ENCODE measurements at regions not wholly inside any gene's neighbourhood (a gene's known extent, or its start where the extent isn't known, plus 50 kb on each side); places are given as distances from the start of the nearest gene placed in this dataset.

DNA sequence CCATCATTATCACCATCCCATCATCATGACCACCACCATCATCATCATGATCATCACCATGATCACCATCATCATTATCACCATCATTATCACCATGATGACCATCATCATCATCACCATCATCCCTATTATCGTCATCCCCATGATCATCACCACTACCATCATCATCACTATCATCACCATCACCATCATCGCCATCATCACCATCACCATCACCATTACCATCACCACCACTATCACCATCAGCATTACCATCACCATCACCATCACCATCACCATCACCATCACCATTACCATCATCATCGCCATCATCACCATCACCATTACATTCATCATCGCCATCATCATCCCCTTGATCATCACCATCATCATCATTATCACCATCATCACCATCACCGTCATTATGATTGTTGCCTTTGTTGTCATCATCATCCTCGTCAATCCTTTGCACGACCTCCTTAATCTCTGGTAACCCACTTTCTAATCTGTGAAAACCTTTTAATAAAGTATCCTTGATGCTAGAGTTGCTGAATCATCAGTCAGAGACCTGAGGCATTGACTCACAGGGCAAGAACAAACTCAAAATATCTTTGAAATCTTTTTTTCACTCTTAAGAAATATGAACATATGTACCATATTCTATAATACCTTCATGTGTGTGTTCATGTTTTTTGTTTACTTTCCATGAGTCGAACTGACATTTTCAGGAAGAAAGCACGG is 116.3 kb upstream of the FOXF1 start:
- H3K36me3 ChIP-seq (ENCODE audit: control insufficient read depth in 1 of 2, insufficient read depth in 2 of 2, low read length in 2 of 2), result no peaks in the 10 kb centered on the region
- CTCF ChIA-PET, result no interaction called here
- POLR2A ChIA-PET, result no interaction called here
- H4K20me1 ChIP-seq (ENCODE audit: insufficient read depth), result no peaks in the 10 kb centered on the region
- H3K4me2 ChIP-seq (ENCODE audit: low read length), result no peak overlapping the region
- no peak for ATAC-seq
- intact Hi-C loops (cut with micrococcal nuclease), result no loop called here
- H3K79me2 ChIP-seq (ENCODE audit: insufficient read depth, low read length), result no peaks in the 10 kb centered on the region
- no peak overlapping the region for H3K4me3 ChIP-seq (replicated peaks in 1 of 2; ENCODE audit: low read depth in 1 of 2, low read length in 2 of 2)
- H3K9me2 ChIP-seq (ENCODE audit: insufficient read depth), result no peaks in the 10 kb centered on the region
- no peak overlapping the region for H2AFZ ChIP-seq (ENCODE audit: low read depth, low read length, poor library complexity, severe bottlenecking)
- no TSS peak for BruUV-seq (replicated peaks)
- RAD21 ChIA-PET (ENCODE audit: low non-redundant PET in 1 of 2, low total read pairs in 2 of 2, uncharacterized antibody in 2 of 2, unreplicated experiment in 2 of 2), result no interaction called here
- H3K9me3 ChIP-seq (ENCODE audit: control insufficient read depth in 1 of 2, insufficient read depth in 1 of 2, low read depth in 1 of 2, low read length in 2 of 2), result no peaks in the 10 kb centered on the region
- H3K9ac ChIP-seq (ENCODE audit: low read length), result no peak overlapping the region
- no peak for DNase-seq (ENCODE audit: low read depth, low spot score)
- no peak overlapping the region for H3K27ac ChIP-seq (ENCODE audit: low read depth, low read length)
- H3K4me1 ChIP-seq (ENCODE audit: control insufficient read depth in 1 of 2, insufficient read depth in 2 of 2, low read length in 2 of 2), result peaks cover 4 to 43% of the 10 kb centered on the region in 2 experiments
- H3K27me3 ChIP-seq (ENCODE audit: insufficient read depth, low read length), result no peaks in the 10 kb centered on the region
- TF ChIP-seq TCF7L2 (IDR thresholded peaks at IDR 0.05; ENCODE audit: borderline replicate concordance, extremely low read depth, insufficient read depth, insufficient read length) (no peak), SIN3A (IDR thresholded peaks at IDR 0.05; ENCODE audit: low read depth) (no peak), MAX (IDR thresholded peaks at IDR 0.05) (no peak), ATF3 (IDR thresholded peaks at IDR 0.05) (no peak), FOSL1 (IDR thresholded peaks at IDR 0.05; ENCODE audit: low read depth) (no peak), ZNF274 (IDR thresholded peaks at IDR 0.05; ENCODE audit: low read depth, low read length) (no peak), CBX3 (IDR thresholded peaks at IDR 0.05; ENCODE audit: low read depth) (no peak), CTCF (IDR thresholded peaks at IDR 0.05 in 2 of 3, conservative IDR thresholded peaks at IDR 0.05 in 1 of 3; ENCODE audit: borderline replicate concordance in 1 of 3, insufficient read depth in 1 of 3, low read depth in 2 of 3, low read length in 2 of 3) (no peak), RAD21 (IDR thresholded peaks at IDR 0.05; ENCODE audit: low read depth) (no peak), SP1 (IDR thresholded peaks at IDR 0.05; ENCODE audit: low read depth) (no peak), JUND (IDR thresholded peaks at IDR 0.05) (no peak), EGR1 (IDR thresholded peaks at IDR 0.05; ENCODE audit: low read depth) (no peak), POLR2AphosphoS5 (IDR thresholded peaks at IDR 0.05; ENCODE audit: low read depth, low read length) (no peak)
- TF ChIP-seq, protein P1, sequence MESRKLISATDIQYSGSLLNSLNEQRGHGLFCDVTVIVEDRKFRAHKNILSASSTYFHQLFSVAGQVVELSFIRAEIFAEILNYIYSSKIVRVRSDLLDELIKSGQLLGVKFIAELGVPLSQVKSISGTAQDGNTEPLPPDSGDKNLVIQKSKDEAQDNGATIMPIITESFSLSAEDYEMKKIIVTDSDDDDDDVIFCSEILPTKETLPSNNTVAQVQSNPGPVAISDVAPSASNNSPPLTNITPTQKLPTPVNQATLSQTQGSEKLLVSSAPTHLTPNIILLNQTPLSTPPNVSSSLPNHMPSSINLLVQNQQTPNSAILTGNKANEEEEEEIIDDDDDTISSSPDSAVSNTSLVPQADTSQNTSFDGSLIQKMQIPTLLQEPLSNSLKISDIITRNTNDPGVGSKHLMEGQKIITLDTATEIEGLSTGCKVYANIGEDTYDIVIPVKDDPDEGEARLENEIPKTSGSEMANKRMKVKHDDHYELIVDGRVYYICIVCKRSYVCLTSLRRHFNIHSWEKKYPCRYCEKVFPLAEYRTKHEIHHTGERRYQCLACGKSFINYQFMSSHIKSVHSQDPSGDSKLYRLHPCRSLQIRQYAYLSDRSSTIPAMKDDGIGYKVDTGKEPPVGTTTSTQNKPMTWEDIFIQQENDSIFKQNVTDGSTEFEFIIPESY (IDR thresholded peaks at IDR 0.05; ENCODE audit: extremely low read depth, insufficient replicate concordance, low read length), result no peak
